Progenitor cell of endocrine pancreas (in vitro differentiated cells): ENCODE measurements at regions not wholly inside any gene's neighbourhood (a gene's known extent, or its start where the extent isn't known, plus 50 kb on each side); places are given as distances from the start of the nearest gene placed in this dataset.

Source experiments
- DNase-seq: peaks from one replicate; pipeline ENCODE4 v3.0.0; 2021; ENCODE audit warnings: low spot score; ENCODE audit not compliant: unreplicated experiment
- H3K27ac Mint-ChIP-seq: 2 replicates; pipeline ENCODE4 v1.8.0; 2021; ENCODE audit warnings: mild to moderate bottlenecking, moderate library complexity, mixed read lengths
- H3K27me3 Mint-ChIP-seq: 2 replicates; pipeline ENCODE4 v1.8.0; 2021; ENCODE audit warnings: mixed read lengths
- H3K36me3 Mint-ChIP-seq: 2 replicates; pipeline ENCODE4 v1.8.0; 2022; ENCODE audit warnings: mixed read lengths; ENCODE audit not compliant: insufficient read depth
- H3K4me1 Mint-ChIP-seq: 2 replicates; pipeline ENCODE4 v1.8.0; 2021; ENCODE audit warnings: low read depth, mixed read lengths
- H3K4me3 Mint-ChIP-seq: 2 replicates; pipeline ENCODE4 v1.8.0; 2021; ENCODE audit warnings: low read depth, mild to moderate bottlenecking, moderate library complexity, mixed read lengths
- H3K9me3 Mint-ChIP-seq: 2 replicates; pipeline ENCODE4 v1.8.0; 2021; ENCODE audit warnings: low read depth, mixed read lengths
- CTCF ChIP-seq: fragments of 200-600 bp; sonication (generic); IDR thresholded peaks from one replicate; pipeline ENCODE4 v1.5.0; 2021; ENCODE audit warnings: antibody characterized with exemption, mild to moderate bottlenecking; ENCODE audit not compliant: unreplicated experiment

- peaks cover 4% of the 10 kb centered on the region for H3K27me3 Mint-ChIP-seq
- no peak for TF ChIP-seq CTCF
- no peak overlapping the region for H3K4me3 Mint-ChIP-seq
- H3K27ac Mint-ChIP-seq: no peak overlapping the region
- peaks cover 9% of the 10 kb centered on the region for H3K4me1 Mint-ChIP-seq
- no peaks in the 10 kb centered on the region for H3K9me3 Mint-ChIP-seq
- no peak for DNase-seq
- no peaks in the 10 kb centered on the region for H3K36me3 Mint-ChIP-seq
Observed at GRCh38 chr3:64939747-64940450, 252.1 kb upstream of the ADAMTS9 start.

- H3K27ac Mint-ChIP-seq: no peak overlapping the region
- no peak for TF ChIP-seq CTCF
- peaks cover 2% of the 10 kb centered on the region for H3K36me3 Mint-ChIP-seq
- peaks cover 3% of the 10 kb centered on the region for H3K9me3 Mint-ChIP-seq
- peaks cover 8% of the 10 kb centered on the region for H3K4me1 Mint-ChIP-seq
- peaks cover 4% of the 10 kb centered on the region for H3K27me3 Mint-ChIP-seq
- H3K4me3 Mint-ChIP-seq: no peak overlapping the region
- no peak for DNase-seq
Observed at GRCh38 chr3:64939309-64939708, 251.5 kb upstream of the ADAMTS9 start.

DNA sequence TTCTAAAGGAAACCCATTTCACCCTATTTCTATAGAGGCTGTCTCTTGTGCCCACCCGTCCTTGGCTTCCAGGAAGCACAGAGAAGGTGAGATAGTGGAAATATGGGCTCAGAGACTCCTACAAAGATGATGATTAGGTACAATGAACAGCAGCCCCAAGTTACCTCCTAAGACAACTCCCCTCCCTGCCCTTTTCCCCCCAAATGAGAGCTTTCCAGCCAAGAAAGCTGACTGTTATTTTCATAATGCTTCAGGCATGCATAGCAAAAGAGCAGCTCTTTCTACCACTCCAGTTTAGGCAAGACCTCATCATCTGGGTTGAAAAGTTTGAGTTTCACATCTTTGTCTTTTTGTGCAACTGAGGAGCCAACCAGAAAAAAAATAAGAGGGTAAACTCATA lies 248.8 kb upstream of the ADAMTS9 start:
- Mint-ChIP-seq H3K27ac (no peak overlapping the region), H3K9me3 (peaks cover 21% of the 10 kb centered on the region), H3K4me3 (no peak overlapping the region), H3K27me3 (no peaks in the 10 kb centered on the region), H3K36me3 (peaks cover 10% of the 10 kb centered on the region), H3K4me1 (peaks cover 8% of the 10 kb centered on the region)
- DNase-seq: no peak
- no peak for TF ChIP-seq CTCF

GRCh38 chr3:64935971-64936370 lies 248.2 kb upstream of the ADAMTS9 start:
- peaks cover 10% of the 10 kb centered on the region for H3K36me3 Mint-ChIP-seq

GRCh38 chr3:64932666-64933342 lies 245.0 kb upstream of the ADAMTS9 start:
- Mint-ChIP-seq H3K36me3 (peaks cover 10% of the 10 kb centered on the region), H3K27ac (no peak overlapping the region), H3K4me3 (no peak overlapping the region), H3K27me3 (no peaks in the 10 kb centered on the region), H3K9me3 (peaks cover 26% of the 10 kb centered on the region), H3K4me1 (no peaks in the 10 kb centered on the region)
- TF ChIP-seq CTCF: no peak
- DNase-seq: no peak

More at GRCh38 chr3:64935971-64936370, 248.2 kb upstream of the ADAMTS9 start:
- TF ChIP-seq CTCF: no peak
- Mint-ChIP-seq H3K4me1 (peaks cover 8% of the 10 kb centered on the region), H3K9me3 (peaks cover 21% of the 10 kb centered on the region), H3K4me3 (no peak overlapping the region), H3K27me3 (no peaks in the 10 kb centered on the region), H3K27ac (no peak overlapping the region)
- no peak for DNase-seq
